Sigmoid colon (tissue), 6 donors: ENCODE measurements at regions not wholly inside any gene's neighbourhood (a gene's known extent, or its start where the extent isn't known, plus 50 kb on each side); places are given as distances from the start of the nearest gene placed in this dataset.
"Not testable (repeated sequence)": the region's sequence is repeated elsewhere in the genome, so short reads cannot be mapped to it uniquely, and the experiment has no call there.

Experiments used
- DNase-seq: peaks from one replicate; pipeline ENCODE4 v3.0.0-alpha.2; 2019
- H3K27ac ChIP-seq, 4 donors: fragments of 200-600 bp; sonication (generic); one replicate each; pipeline ENCODE4 v1.5.1; 2016 to 2019; ENCODE audit warnings: mild to moderate bottlenecking in 1 of 4
- H3K27me3 ChIP-seq, 3 donors: fragments of 200-600 bp; sonication (generic); one replicate each; pipeline ENCODE4 v1.5.1; 2019; ENCODE audit warnings: mild to moderate bottlenecking in 1 of 3
- H3K36me3 ChIP-seq, 4 donors: fragments of 200-600 bp; sonication (generic); one replicate each; pipeline ENCODE4 v1.5.1; 2016 to 2019
- H3K4me1 ChIP-seq, 4 donors: fragments of 200-600 bp; sonication (generic); one replicate each; pipeline ENCODE4 v1.5.1; 2017 to 2019
- H3K4me3 ChIP-seq, 4 donors: fragments of 200-600 bp; sonication (generic); one replicate each; pipeline ENCODE4 v1.5.1; 2017 to 2019; ENCODE audit warnings: mild to moderate bottlenecking in 2 of 4, moderate library complexity in 1 of 4
- H3K9me3 ChIP-seq, 4 donors: fragments of 200-600 bp in 3 of 4; sonication (generic) in 3 of 4; one replicate each; pipeline versions ENCODE4 v1.5.1 to v1.6.1; 2013 to 2019
- EP300 ChIP-seq, 4 donors: sonication (generic); formaldehyde crosslinking; IDR thresholded peaks; one replicate each; pipeline ENCODE4 v1.6.1; 2017; ENCODE audit warnings: antibody characterized with exemption in 4 of 4
- POLR2A ChIP-seq, 2 donors: fragments of 450-650 bp; IDR thresholded peaks; one replicate each; pipeline ENCODE4 v1.6.1; 2016; ENCODE audit warnings: antibody characterized with exemption in 2 of 2, mild to moderate bottlenecking in 2 of 2, moderate library complexity in 2 of 2
- POLR2AphosphoS5 ChIP-seq, 4 donors: sonication (generic); formaldehyde crosslinking; IDR thresholded peaks; one replicate each; pipeline ENCODE4 v1.6.1; 2017; ENCODE audit warnings: antibody characterized with exemption in 4 of 4
- WGBS, 2 donors: extraction: QIAGEN DNeasy Blood & Tissue Kit; methylation state at CpG; one replicate each; pipeline ENCODE4 v1.1.7; 2013; 5-methylcytosine and 5-hydroxymethylcytosine counted together
- intact Hi-C: fragments of 100-400 bp; cut with DNase I; formaldehyde crosslinking; loops from one replicate; pipeline ENCODE4 v1.15.1; 2023
- TF ChIP-seq, protein P1 (sequence below), 4 experiments: fragments of 450-650 bp in 3 of 4; fragments of 200-600 bp in 1 of 4; IDR thresholded peaks; one replicate each; pipeline ENCODE4 v1.5.1; 2016 to 2019; ENCODE audit warnings: antibody characterized with exemption in 4 of 4, mild to moderate bottlenecking in 3 of 4, moderate library complexity in 2 of 4
- donor health status: healthy with polysubstance abuse.
- donor health status: healthy.

DNA sequence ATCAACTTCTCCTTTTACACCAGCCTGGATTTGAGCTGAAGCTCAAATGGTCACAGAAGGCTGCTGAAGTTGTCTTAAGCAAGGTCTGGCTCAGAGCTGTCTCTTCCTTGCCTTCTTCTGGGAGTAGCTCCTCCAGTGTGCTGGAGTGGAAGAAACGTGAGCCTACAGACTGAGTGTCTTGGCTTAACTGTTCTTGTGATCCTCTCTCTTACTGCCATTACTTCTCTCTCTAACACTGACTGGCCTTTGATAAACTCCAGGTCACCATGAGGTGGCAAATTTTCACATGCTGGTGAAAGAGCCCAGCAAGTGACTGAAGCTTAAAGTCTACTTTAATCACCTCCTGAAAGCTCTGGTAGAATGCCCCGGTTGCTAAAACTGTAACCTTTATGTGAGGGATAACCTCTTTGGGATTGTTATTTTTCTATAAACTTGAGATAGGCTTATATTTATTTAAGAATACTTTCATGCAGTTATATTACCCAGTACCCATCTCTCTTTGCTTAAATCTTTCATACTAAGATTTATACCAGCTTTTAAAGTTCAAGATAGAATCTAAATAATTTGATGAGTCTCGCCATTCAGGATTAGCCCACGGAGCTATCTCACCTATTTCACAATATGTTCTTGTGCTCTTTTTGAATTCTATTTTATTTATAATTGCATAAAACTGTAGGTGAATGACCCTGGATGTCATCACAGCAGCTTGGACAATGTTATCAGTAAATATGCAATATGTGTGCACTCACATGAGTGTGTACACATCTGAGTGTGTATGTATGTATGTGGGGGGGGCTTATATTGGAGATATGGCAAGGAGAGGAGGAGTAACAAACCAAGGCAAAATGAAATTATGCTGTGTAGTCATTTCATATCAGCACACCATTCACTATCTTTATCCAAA, 924.0 kb downstream of the LTN1 start:
- Histone ChIP-seq H3K27ac (peak overlapping the region in 3 of 4 donors; percentile 22 to 65 (median 39)), H3K36me3 (no peaks in the 10 kb centered on the region), H3K9me3 (no peaks in the 10 kb centered on the region), H3K4me1 (peaks cover 0 to 23% (median 16%) of the 10 kb centered on the region in 4 donors), H3K4me3 (no peak overlapping the region), H3K27me3 (no peaks in the 10 kb centered on the region)
- no peak for DNase-seq
- TF ChIP-seq POLR2AphosphoS5 (IDR thresholded peaks at IDR 0.05) (no peak), EP300 (IDR thresholded peaks at IDR 0.05) (no peak), POLR2A (IDR thresholded peaks at IDR 0.05) (no peak)
- TF ChIP-seq, protein P1, sequence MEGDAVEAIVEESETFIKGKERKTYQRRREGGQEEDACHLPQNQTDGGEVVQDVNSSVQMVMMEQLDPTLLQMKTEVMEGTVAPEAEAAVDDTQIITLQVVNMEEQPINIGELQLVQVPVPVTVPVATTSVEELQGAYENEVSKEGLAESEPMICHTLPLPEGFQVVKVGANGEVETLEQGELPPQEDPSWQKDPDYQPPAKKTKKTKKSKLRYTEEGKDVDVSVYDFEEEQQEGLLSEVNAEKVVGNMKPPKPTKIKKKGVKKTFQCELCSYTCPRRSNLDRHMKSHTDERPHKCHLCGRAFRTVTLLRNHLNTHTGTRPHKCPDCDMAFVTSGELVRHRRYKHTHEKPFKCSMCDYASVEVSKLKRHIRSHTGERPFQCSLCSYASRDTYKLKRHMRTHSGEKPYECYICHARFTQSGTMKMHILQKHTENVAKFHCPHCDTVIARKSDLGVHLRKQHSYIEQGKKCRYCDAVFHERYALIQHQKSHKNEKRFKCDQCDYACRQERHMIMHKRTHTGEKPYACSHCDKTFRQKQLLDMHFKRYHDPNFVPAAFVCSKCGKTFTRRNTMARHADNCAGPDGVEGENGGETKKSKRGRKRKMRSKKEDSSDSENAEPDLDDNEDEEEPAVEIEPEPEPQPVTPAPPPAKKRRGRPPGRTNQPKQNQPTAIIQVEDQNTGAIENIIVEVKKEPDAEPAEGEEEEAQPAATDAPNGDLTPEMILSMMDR (IDR thresholded peaks at IDR 0.05): no peak
- 70 to 71% methylated on average over 4 of the region's 4 CpGs for WGBS, 2 donors
- intact Hi-C loops: no loop called here

DNA sequence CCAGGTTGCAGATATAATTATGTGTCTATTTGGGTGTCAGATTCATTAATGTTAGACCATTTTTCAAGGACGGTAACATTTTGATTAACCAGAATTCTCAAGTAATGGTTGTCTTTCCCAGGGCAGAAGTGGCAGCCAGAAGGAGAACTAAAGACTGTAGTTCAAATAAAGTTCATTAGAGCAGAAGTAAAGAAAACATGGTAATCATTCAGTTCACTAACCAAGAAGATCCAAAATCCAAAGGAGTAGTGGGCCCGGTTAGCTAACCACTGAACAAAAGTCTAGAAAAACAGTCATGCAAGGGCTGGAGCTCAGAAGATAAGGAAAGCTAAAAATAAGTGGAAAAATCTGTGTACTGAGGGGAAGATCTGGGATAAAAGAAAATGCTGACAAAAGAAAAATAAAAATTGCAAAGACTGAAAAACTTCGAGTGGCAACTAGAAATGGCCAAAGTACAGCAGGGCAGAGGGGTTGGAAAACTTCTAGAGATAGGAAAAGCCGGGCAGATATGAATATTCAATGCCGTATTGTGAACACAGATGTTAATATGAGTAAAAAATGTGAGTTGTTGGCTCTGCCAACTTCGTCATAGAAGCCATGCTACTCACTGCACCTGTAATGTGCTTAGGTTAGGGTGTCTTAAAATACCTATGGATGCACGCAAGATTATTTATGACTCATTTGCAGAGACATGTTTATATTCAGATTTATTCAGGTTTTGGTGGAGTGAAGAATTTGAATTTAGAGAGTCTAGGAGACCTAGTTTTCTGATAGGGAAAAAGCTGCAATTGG, 925.9 kb downstream of the LTN1 start:
- intact Hi-C loops: no loop called here
- Histone ChIP-seq H3K27me3 (no peaks in the 10 kb centered on the region), H3K9me3 (no peaks in the 10 kb centered on the region), H3K36me3 (no peaks in the 10 kb centered on the region), H3K27ac (no peak overlapping the region), H3K4me3 (no peak overlapping the region), H3K4me1 (peaks cover 0 to 23% (median 16%) of the 10 kb centered on the region in 4 donors)
- TF ChIP-seq POLR2AphosphoS5 (IDR thresholded peaks at IDR 0.05) (no peak), EP300 (IDR thresholded peaks at IDR 0.05) (no peak), POLR2A (IDR thresholded peaks at IDR 0.05) (no peak)
- TF ChIP-seq, protein P1 (IDR thresholded peaks at IDR 0.05): no peak
- DNase-seq: no peak
- 86 to 90% methylated on average over 7 of the region's 7 CpGs for WGBS, 2 donors

DNA sequence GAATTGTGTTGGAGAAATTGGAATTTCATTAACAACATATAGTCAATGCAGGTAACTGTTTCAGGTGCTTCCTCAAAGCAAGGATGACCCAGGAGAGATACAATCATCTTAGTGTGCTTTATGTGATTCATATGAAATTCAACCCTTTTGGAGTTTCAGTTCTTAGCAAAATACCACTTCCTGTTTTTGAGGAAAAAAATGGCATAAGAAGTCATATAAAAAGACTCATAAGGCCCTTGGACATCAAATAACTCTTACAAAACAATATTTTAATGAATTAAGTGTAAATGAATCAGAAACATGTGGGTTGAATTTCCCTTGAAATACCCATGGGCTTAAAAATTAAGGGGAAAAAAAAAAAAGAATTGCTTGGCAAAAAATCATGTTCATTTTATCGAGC, 926.6 kb downstream of the LTN1 start:
- DNase-seq: no peak
- Histone ChIP-seq H3K36me3 (no peaks in the 10 kb centered on the region), H3K4me1 (peaks cover 0 to 23% (median 16%) of the 10 kb centered on the region in 4 donors), H3K9me3 (no peaks in the 10 kb centered on the region), H3K27ac (no peak overlapping the region), H3K4me3 (no peak overlapping the region), H3K27me3 (no peaks in the 10 kb centered on the region)
- TF ChIP-seq, protein P1 (IDR thresholded peaks at IDR 0.05): no peak
- TF ChIP-seq POLR2AphosphoS5 (IDR thresholded peaks at IDR 0.05) (no peak), POLR2A (IDR thresholded peaks at IDR 0.05) (no peak), EP300 (IDR thresholded peaks at IDR 0.05) (no peak)
- 64 to 88% methylated on average over 1 of the region's 1 CpG for WGBS, 2 donors
- intact Hi-C loops: no loop called here

DNA sequence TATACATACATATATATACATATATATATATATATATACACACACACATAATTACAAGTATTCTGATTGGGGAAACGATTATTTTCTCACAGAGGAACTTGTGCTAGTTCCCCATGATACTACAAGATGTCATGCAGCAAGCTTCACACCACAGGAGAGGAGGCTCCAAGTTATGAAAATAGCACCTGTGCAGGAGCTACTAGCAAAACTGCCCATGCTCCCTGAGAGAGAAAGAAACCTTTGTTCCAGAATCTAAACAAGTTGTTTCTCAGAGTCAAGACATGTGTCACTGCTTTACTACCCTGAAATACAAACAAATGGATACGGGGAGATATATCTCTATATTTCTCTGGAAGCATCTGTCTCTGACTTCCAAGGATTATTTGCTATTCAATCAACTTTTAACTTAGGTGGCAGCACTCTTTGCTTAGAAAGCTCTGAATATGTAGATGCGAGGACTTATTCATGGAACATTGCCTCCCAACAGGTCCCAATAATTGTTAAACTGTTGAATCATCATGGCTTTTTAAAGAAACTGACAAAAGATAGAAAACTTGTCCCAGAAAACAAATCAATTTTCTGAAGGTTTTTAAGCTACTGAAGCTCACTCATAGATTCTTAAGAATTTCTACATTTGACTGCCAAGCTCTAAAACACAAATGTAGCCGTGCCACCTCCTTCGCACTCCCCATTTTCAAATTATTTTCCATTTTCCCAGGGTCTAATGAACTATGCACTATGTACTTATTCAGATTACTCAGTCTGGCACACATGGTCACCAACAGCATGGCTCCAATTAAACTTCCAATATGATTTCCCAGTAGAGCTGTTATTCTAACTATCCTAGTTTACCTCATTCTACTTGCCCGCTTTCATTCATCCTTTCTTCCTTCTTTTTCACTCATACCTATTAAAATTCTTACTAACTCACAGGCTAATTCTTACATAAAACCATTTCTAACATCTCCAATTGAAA, 929.1 kb downstream of the LTN1 start:
- intact Hi-C loops: no loop called here
- Histone ChIP-seq H3K4me1 (peaks cover 0 to 6% (median 2%) of the 10 kb centered on the region in 4 donors), H3K36me3 (no peaks in the 10 kb centered on the region), H3K4me3 (no peak overlapping the region), H3K9me3 (no peaks in the 10 kb centered on the region), H3K27me3 (no peaks in the 10 kb centered on the region), H3K27ac (no peak overlapping the region)
- 62 to 81% methylated on average over 6 of the region's 6 CpGs for WGBS, 2 donors
- TF ChIP-seq POLR2AphosphoS5 (IDR thresholded peaks at IDR 0.05): no peak
- TF ChIP-seq, protein P1 (IDR thresholded peaks at IDR 0.05): no peak
- no peak for TF ChIP-seq POLR2A (IDR thresholded peaks at IDR 0.05)
- TF ChIP-seq EP300 (IDR thresholded peaks at IDR 0.05): no peak
- DNase-seq: no peak

DNA sequence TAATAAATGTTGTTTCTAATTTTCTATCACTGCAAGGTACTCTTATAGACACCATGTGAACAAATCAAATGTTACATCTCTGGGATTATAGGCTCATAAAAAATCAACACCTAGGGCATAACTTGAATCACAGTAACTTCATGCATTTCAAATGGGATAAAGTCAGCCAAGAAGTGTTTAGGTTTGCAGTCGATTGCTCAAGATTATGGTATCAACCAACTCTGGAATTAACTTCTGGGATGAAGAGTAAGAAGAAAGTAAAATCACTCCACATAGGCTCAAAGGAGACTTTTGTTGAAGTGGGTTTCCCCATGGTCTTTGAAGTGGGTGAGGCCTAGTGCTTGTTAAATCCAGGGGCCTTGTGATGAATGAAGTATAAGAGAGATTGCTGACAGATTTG, 939.7 kb downstream of the LTN1 start:
- peak overlapping the region in 1 of 4 donors; percentile 53 for H3K27ac ChIP-seq
- H3K27me3 ChIP-seq, H3K36me3 ChIP-seq, H3K9me3 ChIP-seq, H3K4me3 ChIP-seq, DNase-seq: not testable (repeated sequence)
- H3K4me1 ChIP-seq: peaks cover 0 to 27% (median 4%) of the 10 kb centered on the region in 4 donors
- intact Hi-C loops: loop anchor here (5.0 kb wide), 2 partner anchors 284 to 694 kb away; no protein-coding TSS in a partner anchor
- 69 to 75% methylated on average over 1 of the region's 1 CpG for WGBS, 2 donors
